Suprapubic skin (tissue), 4 donors: ENCODE measurements at regions not wholly inside any gene's neighbourhood (a gene's known extent, or its start where the extent isn't known, plus 50 kb on each side); places are given as distances from the start of the nearest gene placed in this dataset.

Experiments
- DNase-seq, 2 donors: peaks; one replicate each; pipeline ENCODE4 v3.0.0-alpha.2; 2019; ENCODE audit warnings: low spot score in 2 of 2
- H3K27ac ChIP-seq: fragments of 200-600 bp; sonication (generic); one replicate; pipeline ENCODE4 v1.5.1; 2019
- H3K27me3 ChIP-seq: fragments of 200-600 bp; sonication (generic); one replicate; pipeline ENCODE4 v1.5.1; 2019
- H3K36me3 ChIP-seq: fragments of 200-600 bp; sonication (generic); one replicate; pipeline ENCODE4 v1.5.1; 2019
- H3K4me1 ChIP-seq: fragments of 200-600 bp; sonication (generic); one replicate; pipeline ENCODE4 v1.5.1; 2019
- H3K4me3 ChIP-seq: fragments of 200-600 bp; sonication (generic); one replicate; pipeline ENCODE4 v1.5.1; 2019; ENCODE audit warnings: mild to moderate bottlenecking
- H3K9me3 ChIP-seq: fragments of 200-600 bp; sonication (generic); one replicate; pipeline ENCODE4 v1.5.1; 2019
- CTCF ChIP-seq, 2 donors: fragments of 200-600 bp in 1 of 2; fragments of 450-650 bp in 1 of 2; sonication (generic) in 1 of 2; IDR thresholded peaks; one replicate each; pipeline ENCODE4 v1.5.1; 2016 to 2019; ENCODE audit warnings: antibody characterized with exemption in 2 of 2, mild to moderate bottlenecking in 1 of 2, moderate library complexity in 1 of 2
- EP300 ChIP-seq: sonication (generic); formaldehyde crosslinking; IDR thresholded peaks from one replicate; pipeline ENCODE4 v1.6.1; 2017; ENCODE audit warnings: antibody characterized with exemption
- POLR2A ChIP-seq, 2 donors: fragments of 450-650 bp; IDR thresholded peaks; one replicate each; pipeline ENCODE4 v1.6.1; 2017; ENCODE audit warnings: antibody characterized with exemption in 2 of 2, mild to moderate bottlenecking in 2 of 2, moderate library complexity in 2 of 2
- POLR2AphosphoS5 ChIP-seq, 3 donors: sonication (generic); formaldehyde crosslinking; IDR thresholded peaks; one replicate each; pipeline ENCODE4 v1.6.1; 2017; ENCODE audit warnings: antibody characterized with exemption in 3 of 3
- WGBS: methylation state at CpG from one replicate; pipeline ENCODE4 v1.1.5; 2018; 5-methylcytosine and 5-hydroxymethylcytosine counted together

GRCh38 chr3:118480101-118480860 lies 554.4 kb downstream of the IGSF11 start:
- no peaks in the 10 kb centered on the region for H3K36me3 ChIP-seq
- no peaks in the 10 kb centered on the region for H3K27me3 ChIP-seq
- TF ChIP-seq CTCF (IDR thresholded peaks at IDR 0.05) = no peak
- no peak for TF ChIP-seq POLR2AphosphoS5 (IDR thresholded peaks at IDR 0.05)
- no peak for TF ChIP-seq EP300
- TF ChIP-seq POLR2A (IDR thresholded peaks at IDR 0.05) = no peak
- WGBS = 45% methylated on average over 4 of the region's 4 CpGs
- H3K4me3 ChIP-seq = no peak overlapping the region
- H3K4me1 ChIP-seq = no peaks in the 10 kb centered on the region
- no peaks in the 10 kb centered on the region for H3K9me3 ChIP-seq
- H3K27ac ChIP-seq = no peak overlapping the region
- DNase-seq = no peak

- Histone ChIP-seq H3K4me1 (no peaks in the 10 kb centered on the region), H3K27me3 (no peaks in the 10 kb centered on the region), H3K27ac (no peak overlapping the region), H3K4me3 (no peak overlapping the region), H3K9me3 (no peaks in the 10 kb centered on the region), H3K36me3 (no peaks in the 10 kb centered on the region)
- DNase-seq = no peak
- TF ChIP-seq CTCF (IDR thresholded peaks at IDR 0.05) (no peak), POLR2AphosphoS5 (IDR thresholded peaks at IDR 0.05) (no peak), POLR2A (IDR thresholded peaks at IDR 0.05) (no peak), EP300 (no peak)
- 77% methylated on average over 5 of the region's 5 CpGs for WGBS
These were observed 549.0 kb downstream of the IGSF11 start for GRCh38 chr3:118485693-118486092.

GRCh38 chr3:118487734-118488133 lies 546.9 kb downstream of the IGSF11 start:
- no peak for DNase-seq
- no peaks in the 10 kb centered on the region for H3K27me3 ChIP-seq
- no peaks in the 10 kb centered on the region for H3K4me1 ChIP-seq
- H3K36me3 ChIP-seq = no peaks in the 10 kb centered on the region
- no peaks in the 10 kb centered on the region for H3K9me3 ChIP-seq
- no peak overlapping the region for H3K4me3 ChIP-seq
- H3K27ac ChIP-seq = no peak overlapping the region
- TF ChIP-seq POLR2A (IDR thresholded peaks at IDR 0.05) (no peak), EP300 (no peak), CTCF (IDR thresholded peaks at IDR 0.05) (no peak), POLR2AphosphoS5 (IDR thresholded peaks at IDR 0.05) (no peak)
- 48% methylated on average over 2 of the region's 2 CpGs for WGBS

DNA sequence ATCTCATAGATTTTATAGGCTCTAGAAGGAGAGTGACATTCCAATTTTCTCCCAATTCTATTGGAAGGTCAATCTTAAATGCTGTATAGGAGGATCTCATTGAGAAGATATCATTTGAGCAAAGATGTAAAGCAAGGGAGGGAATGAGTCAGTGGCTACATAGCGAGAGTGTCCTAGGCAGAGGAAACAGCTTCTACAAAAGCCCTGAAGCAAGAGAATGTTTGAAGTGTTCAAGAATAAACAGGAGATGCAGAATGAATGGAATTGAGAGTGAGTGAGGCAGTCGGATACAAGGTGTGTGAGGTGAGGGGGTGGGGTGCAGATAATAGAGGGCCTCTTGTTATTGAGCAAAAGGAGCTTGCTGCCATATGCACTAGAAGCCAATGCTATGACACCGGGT lies 545.9 kb downstream of the IGSF11 start:
- no peak overlapping the region for H3K4me3 ChIP-seq
- TF ChIP-seq EP300 (no peak), POLR2AphosphoS5 (IDR thresholded peaks at IDR 0.05) (no peak), POLR2A (IDR thresholded peaks at IDR 0.05) (no peak), CTCF (IDR thresholded peaks at IDR 0.05) (no peak)
- no peaks in the 10 kb centered on the region for H3K27me3 ChIP-seq
- H3K4me1 ChIP-seq = no peaks in the 10 kb centered on the region
- no peak for DNase-seq
- no peaks in the 10 kb centered on the region for H3K36me3 ChIP-seq
- no peaks in the 10 kb centered on the region for H3K9me3 ChIP-seq
- 42% methylated on average over 2 of the region's 3 CpGs for WGBS
- H3K27ac ChIP-seq = no peak overlapping the region

- no peak for TF ChIP-seq CTCF (IDR thresholded peaks at IDR 0.05)
- Histone ChIP-seq H3K27ac (no peak overlapping the region), H3K36me3 (no peaks in the 10 kb centered on the region), H3K4me1 (no peaks in the 10 kb centered on the region), H3K4me3 (no peak overlapping the region), H3K9me3 (no peaks in the 10 kb centered on the region), H3K27me3 (no peaks in the 10 kb centered on the region)
- WGBS = 94% methylated on average over 2 of the region's 2 CpGs
- no peak for DNase-seq
These were observed 539.4 kb downstream of the IGSF11 start for GRCh38 chr3:118495206-118495605.
